HG03095 (cell line): ENCODE measurements at regions not wholly inside any gene's neighbourhood (a gene's known extent, or its start where the extent isn't known, plus 50 kb on each side); places are given as distances from the start of the nearest gene placed in this dataset.
"Not testable (repeated sequence)": the region's sequence is repeated elsewhere in the genome, so short reads cannot be mapped to it uniquely, and the experiment has no call there.

Source experiments
- ATAC-seq: cut with Tn5 transposase; IDR thresholded peaks from one replicate; pipeline ENCODE4 v1.9.1; 2021; ENCODE audit warnings: moderate library complexity; ENCODE audit not compliant: unreplicated experiment

GRCh38 chr1:185477638-185478580, 160.9 kb upstream of the IVNS1ABP start:
- ATAC-seq = no peak

DNA sequence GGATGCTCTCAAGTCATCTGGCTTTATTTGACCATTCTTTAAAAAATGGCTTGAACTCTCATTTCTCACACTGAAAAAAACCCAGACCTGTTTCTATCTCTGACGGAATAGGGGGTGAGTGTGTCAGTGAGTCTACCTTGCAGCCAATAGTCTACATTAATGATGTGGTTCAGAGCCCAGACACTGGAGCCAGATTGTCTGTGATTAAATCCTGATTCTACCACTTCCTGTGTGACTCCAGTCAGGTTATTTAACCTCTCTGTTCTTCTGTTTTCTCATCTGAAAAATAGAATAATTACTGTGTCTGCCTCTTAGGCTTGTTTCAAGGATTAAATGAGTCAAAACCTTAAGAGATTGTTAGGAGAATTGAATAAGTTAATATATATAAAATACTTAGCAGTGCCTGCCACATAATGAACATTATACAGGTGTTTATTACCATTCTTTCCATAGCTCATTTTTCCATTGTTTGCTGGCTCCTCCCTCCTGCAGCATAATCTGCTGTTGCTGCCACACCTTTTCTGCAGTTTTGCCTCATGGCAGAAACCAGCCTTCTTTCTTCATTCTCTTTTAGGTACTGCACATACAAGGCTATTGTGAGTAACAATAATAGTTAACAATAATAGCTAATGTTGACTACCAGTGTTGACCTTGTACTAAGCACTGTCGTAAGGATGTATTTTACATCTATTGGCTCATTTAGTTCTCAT, 157.6 kb upstream of the IVNS1ABP start:
- ATAC-seq = no peak

GRCh38 chr1:185473186-185473585, 156.1 kb upstream of the IVNS1ABP start:
- no peak for ATAC-seq

- no peak for ATAC-seq
Observed at GRCh38 chr1:185468626-185469025, 151.6 kb upstream of the IVNS1ABP start.

DNA sequence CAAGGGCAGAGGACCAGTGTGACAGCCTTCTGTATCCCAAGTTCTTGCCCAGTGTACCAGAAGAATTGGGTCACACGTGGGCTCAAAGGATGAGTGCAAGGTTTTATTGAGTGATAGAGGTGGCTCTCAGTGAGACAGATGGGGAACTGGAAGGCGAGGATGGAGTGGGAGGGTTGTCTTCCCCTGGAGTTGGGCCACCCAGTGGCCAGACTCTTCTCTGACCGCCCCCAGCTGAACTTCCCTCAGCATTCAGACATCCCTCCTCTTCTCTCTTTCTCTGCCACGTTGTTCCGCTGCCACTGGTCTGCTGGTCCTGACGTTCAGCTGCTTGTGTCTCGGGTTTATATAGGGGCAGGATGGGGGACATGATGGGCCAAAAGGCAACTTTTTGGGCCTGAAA, 150.1 kb upstream of the IVNS1ABP start:
- ATAC-seq = no peak

GRCh38 chr1:185464777-185465176, 147.7 kb upstream of the IVNS1ABP start:
- ATAC-seq = no peak

GRCh38 chr1:185463433-185463832, 146.4 kb upstream of the IVNS1ABP start:
- ATAC-seq = no peak

GRCh38 chr1:185463011-185463410, 146.0 kb upstream of the IVNS1ABP start:
- ATAC-seq = no peak

- ATAC-seq = not testable (repeated sequence)
Observed at GRCh38 chr1:185460723-185461122, 143.7 kb upstream of the IVNS1ABP start.

DNA sequence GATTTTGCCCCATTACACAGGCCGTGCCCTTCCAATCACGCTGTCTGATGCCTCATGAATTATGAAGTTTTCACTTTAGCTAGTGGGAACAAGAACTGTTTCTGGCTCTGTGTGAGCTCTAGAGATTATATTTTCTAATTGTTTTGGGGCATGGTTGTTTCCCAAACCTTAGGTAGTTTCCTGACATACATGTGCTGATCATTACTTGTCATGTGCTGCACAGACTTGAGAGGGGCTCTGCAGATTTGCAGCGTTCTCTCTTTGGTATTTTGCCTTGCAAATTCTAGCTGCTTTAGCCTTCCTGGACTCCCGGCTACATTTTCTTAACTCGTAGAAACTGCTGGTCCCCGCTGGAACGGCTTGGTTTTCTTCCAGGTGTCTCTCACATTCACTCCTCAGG, 142.1 kb upstream of the IVNS1ABP start:
- ATAC-seq = no peak

DNA sequence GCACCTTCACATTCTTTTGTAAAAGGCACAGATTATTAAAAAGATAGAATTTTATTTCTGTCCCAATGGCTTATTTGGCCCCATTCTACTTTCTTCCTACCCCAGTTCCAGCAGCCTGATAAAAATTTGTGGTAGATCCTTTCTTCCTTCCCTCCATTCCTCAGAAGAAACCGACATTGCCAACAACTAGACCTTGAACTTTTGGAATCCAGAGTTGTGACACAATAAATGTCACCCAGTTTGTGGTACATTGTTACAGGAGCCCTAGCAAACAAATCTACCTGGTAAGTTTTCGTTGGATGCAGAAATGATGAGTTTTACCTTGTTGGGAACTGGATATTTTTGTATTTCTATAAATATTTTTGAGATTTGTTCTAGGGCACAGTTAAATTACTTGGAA, 141.6 kb upstream of the IVNS1ABP start:
- no peak for ATAC-seq

DNA sequence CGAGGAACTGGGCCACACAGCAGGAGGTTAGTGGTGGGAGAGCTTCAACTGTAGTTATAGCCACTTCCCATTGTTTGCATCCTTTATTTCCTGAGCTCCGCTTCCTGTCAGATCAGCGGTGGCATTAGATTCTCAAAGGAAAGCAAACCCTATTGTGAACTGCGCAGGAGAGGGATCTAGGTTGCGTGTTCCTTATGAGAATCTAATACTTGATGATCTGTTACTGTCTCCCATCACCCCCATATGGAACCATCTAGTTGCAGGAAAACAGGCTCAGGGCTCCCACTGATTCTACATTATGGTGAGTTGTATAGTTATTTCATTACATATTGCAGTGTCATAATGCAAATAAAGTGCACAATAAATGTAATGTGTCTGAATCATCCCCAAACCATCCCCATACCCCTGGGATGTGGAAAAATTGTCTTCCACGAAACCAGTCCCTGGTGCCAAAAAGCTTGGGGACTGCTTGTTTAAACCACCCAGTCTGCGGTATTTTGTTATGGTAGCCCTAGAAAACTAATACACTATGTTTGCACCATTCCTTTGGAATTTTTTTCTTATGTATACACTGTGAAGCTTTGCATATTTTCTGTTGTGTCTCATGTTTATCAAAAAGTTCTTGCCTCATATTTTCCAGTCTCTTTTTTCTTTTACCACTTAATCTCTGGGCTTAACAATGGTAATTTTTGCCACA, 136.6 kb upstream of the IVNS1ABP start:
- no peak for ATAC-seq

DNA sequence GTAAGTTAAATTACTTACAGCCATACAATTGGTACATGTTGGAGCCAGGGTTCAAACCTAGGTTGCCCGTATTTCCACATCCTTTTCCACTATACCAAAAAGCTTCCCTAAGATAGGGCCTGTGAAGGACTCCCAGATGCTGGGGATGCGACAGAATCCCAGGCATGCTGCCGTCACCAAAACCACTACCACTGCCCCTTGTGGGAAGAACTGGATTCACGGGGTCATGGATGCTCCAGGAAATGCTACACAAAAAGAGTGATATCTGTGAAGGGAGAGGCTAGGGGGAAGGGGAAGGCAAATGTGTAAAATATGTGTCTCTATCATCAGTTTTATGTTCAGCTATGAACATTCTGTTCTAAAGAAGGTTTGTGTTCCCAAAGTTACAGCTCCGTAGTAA, 133.9 kb upstream of the IVNS1ABP start:
- no peak for ATAC-seq

GRCh38 chr1:185450060-185450788, 133.2 kb upstream of the IVNS1ABP start:
- no peak for ATAC-seq

- ATAC-seq = no peak
Observed at GRCh38 chr1:185449378-185450059, 132.5 kb upstream of the IVNS1ABP start.

DNA sequence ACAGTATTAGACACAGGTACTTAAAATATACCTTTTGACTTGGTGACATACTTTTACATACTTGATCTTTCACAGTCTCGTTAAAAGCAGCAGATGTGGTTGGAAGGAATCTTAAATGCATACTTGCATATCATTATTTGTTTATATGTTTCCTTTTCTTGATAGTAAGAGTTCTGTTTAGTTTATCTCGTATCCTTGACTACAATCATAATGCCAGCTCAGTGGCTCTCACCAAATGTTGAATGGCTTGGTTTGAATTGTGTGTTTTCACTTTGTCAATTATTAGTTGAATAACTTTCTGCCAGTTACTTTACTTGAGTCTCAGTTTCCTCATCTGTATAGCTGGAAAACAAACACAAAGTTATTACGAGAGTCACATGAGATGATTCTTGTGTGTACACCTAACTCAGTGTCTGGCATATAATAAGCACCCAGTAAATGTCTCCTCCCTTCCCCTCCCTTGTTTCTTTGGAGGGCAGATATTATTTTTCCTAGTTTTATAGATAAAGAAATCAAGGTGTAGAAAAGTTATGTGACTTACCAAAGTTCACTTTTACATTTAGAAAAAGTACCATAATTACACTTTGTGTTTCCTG, 131.6 kb upstream of the IVNS1ABP start:
- no peak for ATAC-seq

DNA sequence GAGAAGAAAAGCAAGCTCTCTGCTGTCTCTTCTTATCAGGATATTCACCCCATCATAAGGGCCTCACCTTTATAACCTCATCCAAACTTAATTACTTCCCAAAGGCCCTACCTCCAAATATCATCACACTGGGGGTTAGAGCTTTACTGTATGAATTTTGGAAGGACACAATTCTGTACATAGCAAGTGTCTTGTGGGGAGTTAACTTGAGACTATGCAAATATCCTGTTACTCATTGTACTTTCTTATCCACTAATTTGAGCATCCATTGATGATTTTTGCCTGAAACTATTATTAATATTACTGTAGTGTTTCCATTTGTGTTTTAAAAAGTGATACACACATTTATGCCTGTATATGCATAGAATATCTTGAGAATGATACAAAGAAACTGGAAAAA, 129.1 kb upstream of the IVNS1ABP start:
- ATAC-seq = no peak

GRCh38 chr1:185445594-185445993, 128.6 kb upstream of the IVNS1ABP start:
- no peak for ATAC-seq

GRCh38 chr1:185444676-185445075, 127.6 kb upstream of the IVNS1ABP start:
- ATAC-seq = no peak

DNA sequence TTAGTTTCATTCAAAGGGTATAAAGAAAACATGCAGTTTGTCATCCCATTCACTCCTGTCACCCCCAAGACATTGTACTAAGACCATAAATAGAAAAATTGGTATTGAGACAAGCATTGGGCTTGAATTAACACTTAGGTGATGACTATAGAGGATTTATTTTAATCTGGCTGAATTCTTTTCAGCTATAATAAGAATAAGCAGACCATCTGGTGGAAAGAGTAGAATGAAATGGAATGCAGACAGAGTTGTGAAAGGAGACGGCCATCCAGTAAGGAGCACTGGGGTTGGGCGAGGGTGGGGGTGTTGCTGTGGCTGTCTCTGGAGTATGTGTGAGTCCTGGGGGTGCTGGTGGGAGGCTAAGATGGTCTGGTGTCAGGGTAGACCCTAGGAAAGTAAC, 125.0 kb upstream of the IVNS1ABP start:
- no peak for ATAC-seq
